ENCODE measurements at regions not wholly inside any gene's neighbourhood (a gene's known extent, or its start where the extent isn't known, plus 50 kb on each side); places are given as distances from the start of the nearest gene placed in this dataset.

GRCh38 chr20:39549733-39550132 is 587.6 kb downstream of the DHX35 start:
- no peak for DNase-seq (ENCODE audit: low read depth, low spot score)
- in situ Hi-C loops (cut with HindIII; ENCODE audit: low pct_unique_long_range_greater_than_20kb, low sequenced_read_pairs), result no loop called here

DNA sequence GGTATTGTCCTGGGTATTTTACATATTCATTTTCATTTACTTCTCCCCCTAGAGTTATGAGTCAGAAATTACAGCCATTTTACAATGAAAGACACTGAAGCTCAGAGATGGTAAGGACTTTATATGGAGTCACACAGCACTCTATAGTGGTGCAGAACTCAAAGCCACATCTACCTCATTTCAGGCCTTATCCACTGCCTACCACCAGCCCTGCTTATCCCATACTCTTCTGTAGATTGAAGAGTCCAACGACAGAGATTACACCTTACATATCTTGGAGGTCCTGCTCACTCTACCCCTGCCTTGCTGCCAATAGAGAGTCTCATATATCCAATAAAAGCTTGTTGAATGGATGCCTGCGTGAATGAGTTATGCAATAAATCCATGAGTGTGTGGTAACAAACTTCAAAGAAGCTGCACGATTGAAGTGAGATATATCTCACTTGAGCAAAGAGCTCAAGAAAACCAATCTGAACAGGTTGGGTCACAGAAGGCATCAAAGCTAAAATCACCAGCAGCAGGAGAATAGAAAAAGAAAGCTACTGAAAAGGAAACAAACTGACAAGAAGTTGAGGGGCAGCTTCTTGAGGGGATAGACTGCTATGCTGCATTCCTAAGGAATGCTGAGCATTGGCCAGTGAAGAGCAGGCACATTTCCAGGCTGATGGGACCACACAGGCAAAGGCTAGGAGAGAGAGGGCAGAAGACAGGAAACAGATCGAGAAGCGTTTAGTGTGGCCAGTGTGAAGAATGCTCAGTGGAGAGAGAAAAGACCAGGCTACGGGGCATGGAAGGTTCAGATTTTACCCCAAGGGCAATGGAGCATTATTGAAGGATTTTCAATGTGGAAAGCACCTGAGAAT is 585.6 kb downstream of the DHX35 start:
- DNase-seq (ENCODE audit: low read depth, low spot score), result no peak
- in situ Hi-C loops (cut with HindIII; ENCODE audit: low pct_unique_long_range_greater_than_20kb, low sequenced_read_pairs), result no loop called here

- in situ Hi-C loops (cut with HindIII; ENCODE audit: low pct_unique_long_range_greater_than_20kb, low sequenced_read_pairs), result no loop called here
- DNase-seq (ENCODE audit: low read depth, low spot score), result no peak
These were observed 579.1 kb downstream of the DHX35 start for GRCh38 chr20:39541136-39541803.

DNA sequence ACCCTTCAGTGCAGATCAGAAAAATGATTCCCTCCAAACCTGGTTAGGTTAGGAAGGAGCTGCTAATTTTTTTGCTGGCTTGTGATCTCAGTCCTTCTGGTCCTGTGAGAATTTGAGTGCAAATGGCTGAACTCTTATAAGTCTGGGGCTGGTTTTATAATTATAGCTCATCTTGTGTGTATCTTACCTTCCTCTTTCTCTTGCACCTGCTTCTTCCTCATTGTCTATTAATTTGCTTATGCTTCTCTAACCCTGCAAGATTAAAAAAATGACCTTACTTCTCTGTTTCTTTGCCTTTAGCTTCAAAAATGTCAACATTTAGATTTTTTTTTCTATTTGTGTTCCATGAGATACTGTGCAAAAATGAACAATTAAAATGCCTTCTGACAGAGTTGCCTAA is 576.2 kb downstream of the DHX35 start:
- in situ Hi-C loops (cut with HindIII; ENCODE audit: low pct_unique_long_range_greater_than_20kb, low sequenced_read_pairs), result no loop called here
- no peak for DNase-seq (ENCODE audit: low read depth, low spot score)

DNA sequence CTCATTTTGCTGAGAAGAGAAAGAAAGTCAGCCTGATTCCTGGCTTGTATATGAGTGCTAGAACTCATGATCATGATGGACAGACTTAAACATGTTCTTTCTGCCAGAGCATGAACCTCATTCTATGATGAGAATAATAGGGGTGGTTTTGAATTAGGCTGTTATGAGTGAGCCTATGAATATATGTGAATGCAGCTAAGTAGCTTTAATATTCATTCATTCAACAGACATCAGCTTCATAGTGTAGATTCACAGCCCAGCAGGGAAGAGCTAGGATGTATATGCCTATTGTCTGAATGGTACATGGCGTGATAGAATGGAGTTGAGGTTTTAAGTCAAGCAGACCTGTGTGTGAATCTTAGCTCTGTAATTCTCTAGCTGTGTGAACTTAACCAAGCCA is 573.2 kb downstream of the DHX35 start:
- in situ Hi-C loops (cut with HindIII; ENCODE audit: low pct_unique_long_range_greater_than_20kb, low sequenced_read_pairs), result no loop called here
- DNase-seq (ENCODE audit: low read depth, low spot score), result no peak

DNA sequence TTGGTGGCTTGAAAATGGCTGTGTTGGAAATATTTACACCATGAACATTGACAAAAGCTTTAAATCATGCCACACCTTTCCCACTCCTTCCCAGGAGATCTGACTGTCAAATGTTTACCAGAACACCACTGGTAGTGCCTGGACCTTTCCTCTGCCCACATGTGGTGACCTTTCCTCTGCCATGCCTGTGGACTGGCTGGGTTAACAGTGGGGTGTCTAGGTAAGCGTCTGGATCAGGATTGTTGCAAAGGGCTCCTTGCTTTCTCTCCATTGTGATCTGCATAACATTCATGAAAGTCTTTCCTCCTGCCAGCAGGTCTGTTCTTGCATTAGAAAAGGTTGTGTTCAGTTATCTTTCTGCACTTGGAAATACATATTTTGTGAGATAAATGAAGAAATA is 572.7 kb downstream of the DHX35 start:
- DNase-seq (ENCODE audit: low read depth, low spot score), result no peak

GRCh38 chr20:39533858-39534257 is 571.7 kb downstream of the DHX35 start:
- in situ Hi-C loops (cut with HindIII; ENCODE audit: low pct_unique_long_range_greater_than_20kb, low sequenced_read_pairs), result no loop called here
- no peak for DNase-seq (ENCODE audit: low read depth, low spot score)

More for the DNA sequence above, 572.7 kb downstream of the DHX35 start:
- in situ Hi-C loops (cut with HindIII; ENCODE audit: low pct_unique_long_range_greater_than_20kb, low sequenced_read_pairs), result no loop called here

DNA sequence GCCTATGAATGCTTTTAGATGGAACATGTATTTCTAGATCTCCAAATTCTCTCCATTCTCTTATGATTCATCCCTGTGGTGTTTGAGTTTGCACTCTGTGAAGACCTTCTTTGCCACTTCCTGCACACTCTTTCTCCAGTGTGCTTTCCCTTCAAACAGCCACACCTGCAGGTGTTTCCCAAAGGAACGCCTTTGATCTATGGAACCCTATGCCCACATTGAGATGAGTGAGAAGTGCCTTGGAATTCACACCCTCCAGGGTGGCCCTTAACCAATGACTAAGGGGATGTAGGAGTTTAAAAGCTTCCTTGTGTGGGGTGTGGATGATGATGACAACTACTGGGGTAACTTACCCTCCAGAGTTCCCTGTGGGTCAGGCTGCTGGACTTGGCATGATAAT is 570.1 kb downstream of the DHX35 start:
- DNase-seq (ENCODE audit: low read depth, low spot score), result no peak
- in situ Hi-C loops (cut with HindIII; ENCODE audit: low pct_unique_long_range_greater_than_20kb, low sequenced_read_pairs), result no loop called here

DNA sequence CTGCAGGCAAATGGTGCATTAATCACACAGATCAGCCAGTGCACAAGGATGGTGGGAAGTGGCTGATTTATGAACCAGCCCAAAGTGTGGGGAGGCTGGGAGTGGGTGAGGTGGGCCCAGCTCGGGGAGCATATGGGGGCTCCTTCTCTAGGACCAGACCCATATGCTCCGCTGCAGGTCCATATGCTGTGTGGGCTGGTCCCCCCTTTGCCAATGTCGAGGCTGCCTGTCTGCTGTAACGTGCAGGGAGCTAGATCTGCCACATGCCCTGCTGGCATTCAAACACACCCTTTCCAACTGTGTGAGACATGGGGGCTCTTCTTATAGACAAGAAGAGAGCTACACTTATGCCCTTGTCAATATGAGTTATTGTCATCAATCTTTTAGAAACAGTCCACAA is 566.3 kb downstream of the DHX35 start:
- in situ Hi-C loops (cut with HindIII; ENCODE audit: low pct_unique_long_range_greater_than_20kb, low sequenced_read_pairs), result no loop called here
- DNase-seq (ENCODE audit: low read depth, low spot score), result no peak

DNA sequence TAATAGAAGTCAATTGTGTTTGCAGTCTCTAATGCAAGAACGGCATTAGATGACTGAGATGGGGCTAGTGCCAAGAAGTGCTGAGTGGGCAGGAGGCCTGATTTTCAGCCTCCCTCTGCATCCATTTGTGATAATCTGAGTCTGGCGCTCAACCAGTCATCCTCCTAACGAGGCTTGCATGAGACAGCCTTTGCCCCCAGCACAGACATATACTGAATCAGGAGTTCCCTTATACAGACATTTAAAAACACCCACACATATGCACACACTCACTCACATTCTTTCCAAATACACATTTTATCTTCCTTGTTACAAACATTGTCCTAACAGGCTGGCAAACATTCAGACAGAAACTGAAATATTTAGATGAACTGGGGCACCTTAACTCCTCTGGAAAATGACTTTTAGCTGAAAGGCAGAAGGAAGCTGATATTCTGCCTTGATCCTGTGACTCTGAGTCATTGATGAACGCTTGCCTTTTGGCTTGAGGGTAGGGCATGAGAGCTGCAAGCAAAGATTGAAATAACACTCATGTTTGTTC is 562.3 kb downstream of the DHX35 start:
- in situ Hi-C loops (cut with HindIII; ENCODE audit: low pct_unique_long_range_greater_than_20kb, low sequenced_read_pairs), result no loop called here

DNA sequence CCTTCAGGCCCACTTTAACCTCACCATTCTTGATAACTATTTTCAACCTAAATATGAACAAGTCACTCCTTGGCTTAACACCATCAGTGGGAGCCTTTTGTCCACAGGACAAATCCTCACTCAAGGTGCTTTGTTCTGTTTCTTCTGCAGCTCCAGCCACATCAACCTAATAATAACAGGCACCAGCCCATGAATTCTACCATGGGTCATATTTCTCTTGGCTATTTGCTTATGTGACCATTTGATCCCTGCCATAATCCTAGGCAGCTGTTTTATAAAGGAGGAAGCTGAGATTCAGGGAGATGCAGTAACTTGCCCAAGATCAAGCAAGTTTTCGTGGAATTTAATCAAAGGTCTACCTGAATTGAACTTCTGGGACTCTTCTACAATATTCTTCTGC is 561.3 kb downstream of the DHX35 start:
- in situ Hi-C loops (cut with HindIII; ENCODE audit: low pct_unique_long_range_greater_than_20kb, low sequenced_read_pairs), result no loop called here
- DNase-seq (ENCODE audit: low read depth, low spot score), result no peak

More for the DNA sequence above, 562.3 kb downstream of the DHX35 start:
- DNase-seq (ENCODE audit: low read depth, low spot score), result peak; percentile 68

DNA sequence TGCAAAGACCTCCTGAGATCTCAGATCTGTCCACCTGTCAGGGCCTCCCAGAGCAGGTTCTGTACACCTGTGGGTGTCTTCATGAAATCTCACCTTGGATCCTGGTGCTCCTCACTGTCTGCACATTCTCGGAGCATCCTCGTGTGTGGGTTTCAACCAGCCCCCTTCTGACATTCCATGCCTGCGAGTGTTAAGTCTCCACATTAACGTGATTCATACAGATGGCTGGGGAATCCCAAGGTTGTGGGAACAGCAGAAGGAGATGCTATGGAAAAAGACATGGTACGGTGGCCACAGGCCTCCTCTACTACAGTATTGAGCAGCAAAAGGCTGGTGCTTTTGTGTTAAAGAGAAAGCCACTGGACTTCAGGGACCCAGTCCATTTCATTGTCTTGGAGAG is 556.5 kb downstream of the DHX35 start:
- in situ Hi-C loops (cut with HindIII; ENCODE audit: low pct_unique_long_range_greater_than_20kb, low sequenced_read_pairs), result no loop called here
- no peak for DNase-seq (ENCODE audit: low read depth, low spot score)

DNA sequence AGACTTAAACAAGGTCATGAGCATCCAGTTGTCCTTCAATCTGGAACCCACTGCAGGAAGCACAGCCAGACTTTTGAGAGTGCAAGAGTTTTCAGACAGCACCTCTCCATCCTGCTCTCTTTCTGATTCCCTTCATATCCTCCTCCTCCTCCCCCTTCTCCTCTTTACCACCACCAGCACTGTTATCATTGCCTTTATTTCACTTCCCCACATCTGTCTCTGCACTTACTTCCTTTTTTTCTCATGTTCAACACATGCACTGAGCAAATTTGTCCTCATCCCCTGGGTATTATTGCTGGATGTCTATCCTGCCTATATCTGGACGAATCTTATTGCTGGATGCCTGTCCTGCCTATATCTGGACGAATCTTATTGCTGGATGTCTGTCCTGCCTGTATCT is 554.8 kb downstream of the DHX35 start:
- no peak for DNase-seq (ENCODE audit: low read depth, low spot score)

DNA sequence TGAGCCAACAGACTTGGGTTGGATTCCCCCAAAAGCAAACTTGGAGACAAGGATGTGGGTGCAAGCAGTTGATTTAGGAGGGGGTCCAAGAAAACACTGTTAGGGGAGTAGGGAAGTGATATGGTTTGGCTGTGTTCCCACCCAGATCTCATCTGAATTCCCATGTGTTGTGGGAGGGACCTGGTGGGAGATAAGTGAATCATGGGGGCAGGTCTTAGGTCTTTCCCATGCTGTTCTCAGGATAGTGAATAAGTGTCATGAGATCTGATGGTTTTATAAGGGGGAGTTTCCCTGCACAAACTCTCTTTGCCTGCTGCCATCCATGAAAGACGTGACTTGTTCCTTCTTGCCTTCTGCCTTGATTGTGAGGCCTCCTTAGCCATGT is 542.6 kb downstream of the DHX35 start:
- DNase-seq (ENCODE audit: low read depth, low spot score), result peak; percentile 16
- in situ Hi-C loops (cut with HindIII; ENCODE audit: low pct_unique_long_range_greater_than_20kb, low sequenced_read_pairs), result no loop called here

More for the DNA sequence above, 554.8 kb downstream of the DHX35 start:
- in situ Hi-C loops (cut with HindIII; ENCODE audit: low pct_unique_long_range_greater_than_20kb, low sequenced_read_pairs), result no loop called here

- DNase-seq (ENCODE audit: low read depth, low spot score), result no peak
- in situ Hi-C loops (cut with HindIII; ENCODE audit: low pct_unique_long_range_greater_than_20kb, low sequenced_read_pairs), result no loop called here
These were observed 542.0 kb downstream of the DHX35 start for GRCh38 chr20:39503902-39504709.

DNA sequence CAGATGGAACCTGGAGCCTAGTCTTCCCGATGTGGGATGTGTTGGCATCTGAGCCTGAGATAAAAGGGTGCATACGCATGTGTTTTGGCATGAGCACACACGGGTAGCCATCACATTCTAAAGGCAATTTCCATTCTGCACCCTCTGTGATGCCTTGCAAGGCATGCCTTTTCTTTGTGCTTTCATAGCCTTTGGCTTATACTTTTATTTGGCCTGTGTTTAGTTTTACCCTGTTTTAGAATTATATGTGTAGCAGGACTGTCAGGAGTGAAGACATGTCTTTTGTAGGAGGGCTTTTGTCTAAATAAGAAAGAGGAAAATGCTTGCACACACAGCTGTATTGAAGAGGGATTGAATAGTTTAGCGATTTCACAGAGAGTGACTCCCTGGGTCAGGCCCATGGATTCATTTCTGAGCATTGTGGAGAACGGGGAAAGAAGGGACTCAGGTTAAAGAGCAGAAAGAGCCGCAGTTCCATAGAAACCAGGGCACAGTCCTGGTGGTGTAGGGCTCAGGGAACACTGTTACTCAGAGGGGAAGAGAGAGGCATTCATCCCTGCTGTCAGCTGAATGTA is 530.2 kb downstream of the DHX35 start:
- in situ Hi-C loops (cut with HindIII; ENCODE audit: low pct_unique_long_range_greater_than_20kb, low sequenced_read_pairs), result no loop called here
- DNase-seq (ENCODE audit: low read depth, low spot score), result no peak

DNA sequence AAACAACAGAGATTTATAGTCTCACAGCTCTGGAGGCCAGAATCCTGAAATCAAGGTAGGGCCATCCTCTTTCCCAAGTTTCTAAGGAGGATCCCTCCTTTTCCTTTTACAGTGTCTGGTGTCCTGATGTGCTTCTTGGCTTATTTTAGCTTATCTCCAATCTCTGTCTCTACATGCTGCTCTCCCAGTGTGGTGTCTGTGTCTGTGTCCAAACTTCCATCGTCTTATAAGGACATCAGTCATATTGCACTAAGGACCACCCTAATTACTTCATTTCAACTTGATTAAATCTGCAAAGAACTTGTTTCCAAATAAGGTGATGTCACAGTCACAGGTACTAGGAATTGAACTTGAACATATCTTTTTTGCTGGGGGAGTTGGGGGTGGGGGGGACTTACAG is 529.6 kb downstream of the DHX35 start:
- in situ Hi-C loops (cut with HindIII; ENCODE audit: low pct_unique_long_range_greater_than_20kb, low sequenced_read_pairs), result no loop called here

More for the DNA sequence above, 529.6 kb downstream of the DHX35 start:
- DNase-seq (ENCODE audit: low read depth, low spot score), result no peak
